ENCODE measurements at regions not wholly inside any gene's neighbourhood (a gene's known extent, or its start where the extent isn't known, plus 50 kb on each side); places are given as distances from the start of the nearest gene placed in this dataset.

- Histone ChIP-seq H3K36me3 (no peaks in the 10 kb centered on the region), H3K4me3 (no peak overlapping the region), H3K27me3 (no peaks in the 10 kb centered on the region), H3F3A (ENCODE audit: low read depth) (no peaks in the 10 kb centered on the region), H4K20me1 (ENCODE audit: low read depth) (no peaks in the 10 kb centered on the region), H3K4me1 (no peaks in the 10 kb centered on the region), H3K27ac (no peak overlapping the region), H2AFZ (replicated peaks) (no peak overlapping the region), H3K79me2 (ENCODE audit: low read depth) (no peaks in the 10 kb centered on the region), H3K9me3 (ENCODE audit: low read depth) (no peaks in the 10 kb centered on the region), H3K4me2 (no peak overlapping the region), H3K9ac (no peak overlapping the region)
- peak; percentile 7 for DNase-seq (ENCODE audit: low spot score)
- TF ChIP-seq EZH2phosphoT487 (IDR thresholded peaks at IDR 0.05): no peak
- TF ChIP-seq CTCF (IDR thresholded peaks at IDR 0.05): no peak
- no peak for TF ChIP-seq EZH2 (IDR thresholded peaks at IDR 0.05)
- H3K27me3 Mint-ChIP-seq (ENCODE audit: insufficient read depth, low read depth): peaks cover 6% of the 10 kb centered on the region
- H3K36me3 Mint-ChIP-seq: no peaks in the 10 kb centered on the region
- H3K27ac Mint-ChIP-seq: no peak overlapping the region
- H3K4me3 Mint-ChIP-seq: no peak overlapping the region
- H3K9me3 Mint-ChIP-seq: no peaks in the 10 kb centered on the region
- H3K4me1 Mint-ChIP-seq: no peaks in the 10 kb centered on the region
These were observed 559.1 kb upstream of the TRPC7 start for GRCh38 chr5:136924490-136924889.

GRCh38 chr5:136910625-136911024 lies 545.3 kb upstream of the TRPC7 start:
- H2AFZ ChIP-seq (replicated peaks): peak overlapping the region; percentile 40
- no peaks in the 10 kb centered on the region for H3K36me3 Mint-ChIP-seq
- no peak overlapping the region for H3K4me3 Mint-ChIP-seq
- H4K20me1 ChIP-seq (ENCODE audit: low read depth): no peaks in the 10 kb centered on the region
- no peaks in the 10 kb centered on the region for H3K36me3 ChIP-seq
- H3K9ac ChIP-seq: no peak overlapping the region
- H3K4me2 ChIP-seq: no peak overlapping the region
- H3K27ac ChIP-seq: no peak overlapping the region
- peaks cover 35% of the 10 kb centered on the region for H3K4me1 Mint-ChIP-seq
- no peak overlapping the region for H3K27ac Mint-ChIP-seq
- H3F3A ChIP-seq (ENCODE audit: low read depth): no peaks in the 10 kb centered on the region
- no peak overlapping the region for H3K4me3 ChIP-seq
- DNase-seq (ENCODE audit: low spot score): no peak
- H3K9me3 Mint-ChIP-seq: peaks cover 3% of the 10 kb centered on the region
- peaks cover 24% of the 10 kb centered on the region for H3K4me1 ChIP-seq
- H3K27me3 ChIP-seq: no peaks in the 10 kb centered on the region
- TF ChIP-seq CTCF (IDR thresholded peaks at IDR 0.05) (no peak), EZH2phosphoT487 (IDR thresholded peaks at IDR 0.05) (no peak), EZH2 (IDR thresholded peaks at IDR 0.05) (no peak)
- H3K27me3 Mint-ChIP-seq (ENCODE audit: insufficient read depth, low read depth): peaks cover 4% of the 10 kb centered on the region
- no peaks in the 10 kb centered on the region for H3K79me2 ChIP-seq (ENCODE audit: low read depth)
- no peaks in the 10 kb centered on the region for H3K9me3 ChIP-seq (ENCODE audit: low read depth)

- no peak overlapping the region for H2AFZ ChIP-seq (replicated peaks)
- no peaks in the 10 kb centered on the region for H3F3A ChIP-seq (ENCODE audit: low read depth)
- no peak overlapping the region for H3K4me2 ChIP-seq
- H3K4me3 ChIP-seq: no peak overlapping the region
- H3K27me3 ChIP-seq: no peaks in the 10 kb centered on the region
- no peak for DNase-seq (ENCODE audit: low spot score)
- Mint-ChIP-seq H3K4me1 (peaks cover 39% of the 10 kb centered on the region), H3K27me3 (ENCODE audit: insufficient read depth, low read depth) (peaks cover 4% of the 10 kb centered on the region), H3K9me3 (peaks cover 2% of the 10 kb centered on the region), H3K4me3 (no peak overlapping the region), H3K27ac (no peak overlapping the region), H3K36me3 (no peaks in the 10 kb centered on the region)
- no peaks in the 10 kb centered on the region for H3K79me2 ChIP-seq (ENCODE audit: low read depth)
- H3K4me1 ChIP-seq: peaks cover 24% of the 10 kb centered on the region
- H3K36me3 ChIP-seq: no peaks in the 10 kb centered on the region
- H3K9me3 ChIP-seq (ENCODE audit: low read depth): no peaks in the 10 kb centered on the region
- no peak overlapping the region for H3K27ac ChIP-seq
- TF ChIP-seq EZH2phosphoT487 (IDR thresholded peaks at IDR 0.05): no peak
- no peak for TF ChIP-seq CTCF (IDR thresholded peaks at IDR 0.05)
- TF ChIP-seq EZH2 (IDR thresholded peaks at IDR 0.05): no peak
- no peaks in the 10 kb centered on the region for H4K20me1 ChIP-seq (ENCODE audit: low read depth)
- H3K9ac ChIP-seq: no peak overlapping the region
These were observed 544.6 kb upstream of the TRPC7 start for GRCh38 chr5:136909906-136910305.

All from neural progenitor cell (in vitro differentiated cells).